ENCODE measurements at regions not wholly inside any gene's neighbourhood (a gene's known extent, or its start where the extent isn't known, plus 50 kb on each side); places are given as distances from the start of the nearest gene placed in this dataset.

DNA sequence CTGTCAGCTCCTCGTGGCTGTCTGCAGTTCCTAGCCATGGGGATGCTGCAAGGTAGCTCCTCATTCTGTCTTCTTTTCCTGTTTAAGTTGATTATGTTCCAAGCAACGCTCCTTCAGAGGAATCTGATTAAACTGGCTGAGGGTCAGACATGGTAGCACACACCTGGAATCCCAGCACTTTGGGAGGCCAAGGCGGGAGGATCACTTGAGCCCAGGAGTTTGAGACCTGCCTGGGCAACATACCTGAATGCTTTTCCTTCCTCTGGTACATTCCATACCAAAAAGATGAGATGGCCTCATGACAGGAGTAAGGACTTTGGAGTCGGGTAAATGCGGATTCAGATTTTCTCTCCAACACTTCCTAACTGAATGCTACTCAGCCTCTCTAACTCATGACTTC is 246.8 kb upstream of the JARID2 start:
- Histone ChIP-seq H3K79me2 (ENCODE audit: insufficient read depth, low read length) (peaks cover 2% of the 10 kb centered on the region; the same call in 1 of the 2 replicates), H3K9me3 (ENCODE audit: control insufficient read depth, low read depth, low read length) (no peaks in the 10 kb centered on the region), H3K14ac (ENCODE audit: insufficient read depth, low read length) (no peak overlapping the region), H3T11ph (ENCODE audit: low read length) (no peak overlapping the region), H3K4me2 (ENCODE audit: insufficient read depth, insufficient read length, low read length) (no peak overlapping the region), H3K23ac (ENCODE audit: insufficient read length, low read depth, low read length) (no peak overlapping the region), H2BK5ac (ENCODE audit: insufficient read length, low read length) (no peak overlapping the region), H3K27me3 (ENCODE audit: insufficient read depth, low read length) (no peaks in the 10 kb centered on the region), H3K4ac (ENCODE audit: low read depth, low read length) (no peak overlapping the region), H3K27ac (ENCODE audit: insufficient read length, low read depth, low read length) (no peak overlapping the region), H4K8ac (replicated peaks; ENCODE audit: insufficient read length, low read depth, low read length) (no peak overlapping the region), H3K4me1 (ENCODE audit: insufficient read depth, low read length) (no peaks in the 10 kb centered on the region), H3K56ac (ENCODE audit: insufficient read length, low read depth, low read length) (no peak overlapping the region), H4K91ac (ENCODE audit: insufficient read length, low read depth, low read length) (no peak overlapping the region), H2BK120ac (ENCODE audit: low read depth, low read length, poor library complexity, severe bottlenecking) (no peak overlapping the region), H2BK20ac (ENCODE audit: low read depth, low read length, poor library complexity, severe bottlenecking) (no peak overlapping the region), H3K9ac (ENCODE audit: extremely low read depth, insufficient read length, low read length) (no peak overlapping the region), H4K20me1 (ENCODE audit: control insufficient read depth, insufficient read depth, insufficient read length) (no peaks in the 10 kb centered on the region), H4K5ac (ENCODE audit: insufficient read length, low read depth, low read length) (no peak overlapping the region), H3K79me1 (ENCODE audit: insufficient read depth, low read depth, low read length, poor library complexity, severe bottlenecking) (peaks cover 5% of the 10 kb centered on the region), H2BK12ac (ENCODE audit: insufficient read length, low read depth, low read length) (no peak overlapping the region), H2AFZ (ENCODE audit: low read length) (no peak overlapping the region), H2AK5ac (ENCODE audit: insufficient read length, low read length) (no peak overlapping the region), H3K18ac (ENCODE audit: insufficient read length, low read depth, low read length) (no peak overlapping the region), H3K23me2 (ENCODE audit: insufficient read length, low read depth, low read length, poor library complexity, severe bottlenecking) (no peaks in the 10 kb centered on the region), H2BK15ac (ENCODE audit: low read depth, low read length) (no peak overlapping the region)
- DNase-seq: no peak
- Mint-ChIP-seq H3K27ac (peak overlapping the region in 1 of 3 experiments; percentile 82; a peak in 2 of 7 replicates), H3K4me1 (peaks cover 3 to 4% of the 10 kb centered on the region in 2 experiments; a peak in 1 of 4 replicates), H3K27me3 (ENCODE audit: low read depth) (no peaks in the 10 kb centered on the region), H3K36me3 (ENCODE audit: insufficient read depth in 1 of 3, low read depth in 3 of 3) (peaks cover 0 to 6% (median 0%) of the 10 kb centered on the region in 3 experiments; a peak in 3 of 7 replicates), H3K9me3 (no peaks in the 10 kb centered on the region), H3K4me3 (no peak overlapping the region)
- WGBS (ENCODE audit: extremely low coverage, insufficient read length, low lambda C conversion rate): no CpG with 5 or more reads among the region's 5 CpGs
- TF ChIP-seq, protein P1, sequence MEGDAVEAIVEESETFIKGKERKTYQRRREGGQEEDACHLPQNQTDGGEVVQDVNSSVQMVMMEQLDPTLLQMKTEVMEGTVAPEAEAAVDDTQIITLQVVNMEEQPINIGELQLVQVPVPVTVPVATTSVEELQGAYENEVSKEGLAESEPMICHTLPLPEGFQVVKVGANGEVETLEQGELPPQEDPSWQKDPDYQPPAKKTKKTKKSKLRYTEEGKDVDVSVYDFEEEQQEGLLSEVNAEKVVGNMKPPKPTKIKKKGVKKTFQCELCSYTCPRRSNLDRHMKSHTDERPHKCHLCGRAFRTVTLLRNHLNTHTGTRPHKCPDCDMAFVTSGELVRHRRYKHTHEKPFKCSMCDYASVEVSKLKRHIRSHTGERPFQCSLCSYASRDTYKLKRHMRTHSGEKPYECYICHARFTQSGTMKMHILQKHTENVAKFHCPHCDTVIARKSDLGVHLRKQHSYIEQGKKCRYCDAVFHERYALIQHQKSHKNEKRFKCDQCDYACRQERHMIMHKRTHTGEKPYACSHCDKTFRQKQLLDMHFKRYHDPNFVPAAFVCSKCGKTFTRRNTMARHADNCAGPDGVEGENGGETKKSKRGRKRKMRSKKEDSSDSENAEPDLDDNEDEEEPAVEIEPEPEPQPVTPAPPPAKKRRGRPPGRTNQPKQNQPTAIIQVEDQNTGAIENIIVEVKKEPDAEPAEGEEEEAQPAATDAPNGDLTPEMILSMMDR (conservative IDR thresholded peaks at IDR 0.05): no peak
